PC-3 (cell line): ENCODE measurements at regions not wholly inside any gene's neighbourhood (a gene's known extent, or its start where the extent isn't known, plus 50 kb on each side); places are given as distances from the start of the nearest gene placed in this dataset.

Experiments used
- ATAC-seq: fragments of 200-7000 bp; cut with Tn5 transposase; 2 replicates; pipeline ENCODE4 v1.9.1; 2020; ENCODE audit warnings: mild to moderate bottlenecking, moderate library complexity
- BruUV-seq: library from RNA; stranded (reverse); fragments of 400-500 nt; replicated peaks from 2 replicates; lab custom pipeline; 2021; lab: Mats Ljungman, UMichigan
- CTCF ChIA-PET: fragments of 300-600 bp; sonication (Branson Sonifier 250); formaldehyde crosslinking; loops from one replicate; lab custom pipeline; 2022; ENCODE audit warnings: antibody characterized with exemption; lab: Charles Lee
- POLR2A ChIA-PET: fragments of 300-600 bp; sonication (Branson Sonifier 250); formaldehyde crosslinking; loops from one replicate; lab custom pipeline; 2022; ENCODE audit warnings: antibody characterized with exemption; ENCODE audit not compliant: unreplicated experiment; lab: Charles Lee
- DNase-seq: peaks from one replicate; pipeline ENCODE4 v3.0.0-alpha.2; 2015
- H2AFZ ChIP-seq: fragments of 300-600 bp; sonication (generic); 2 replicates; pipeline ENCODE4 v1.6.0; 2016; ENCODE audit warnings: antibody characterized with exemption, low read length
- H3F3A ChIP-seq: fragments of 300-600 bp; sonication (generic); one replicate; pipeline ENCODE4 v1.6.0; 2017; ENCODE audit warnings: antibody characterized with exemption, low read length, control low read depth, mild to moderate bottlenecking; ENCODE audit not compliant: unreplicated experiment
- H3K27ac ChIP-seq: fragments of 300-600 bp; sonication (generic); 2 replicates; pipeline ENCODE4 v1.5.1; 2016; ENCODE audit warnings: mild to moderate bottlenecking, low read length
- H3K27me3 ChIP-seq: fragments of 300-600 bp; sonication (generic); 2 replicates; pipeline ENCODE4 v1.6.1; 2016; ENCODE audit warnings: low read length, mixed read lengths
- H3K36me3 ChIP-seq: fragments of 300-600 bp; sonication (generic); 2 replicates; pipeline ENCODE4 v1.6.1; 2016; ENCODE audit warnings: low read depth, mixed run types, low read length, mixed read lengths
- H3K4me1 ChIP-seq: fragments of 300-600 bp; sonication (generic); 2 replicates; pipeline ENCODE4 v1.5.1; 2016; ENCODE audit warnings: low read length; ENCODE audit not compliant: insufficient read depth
- H3K4me2 ChIP-seq: fragments of 300-600 bp; sonication (generic); 2 replicates; pipeline ENCODE4 v1.6.0; 2016; ENCODE audit warnings: low read length
- H3K4me3 ChIP-seq: fragments of 300-600 bp; sonication (generic); 2 replicates; pipeline ENCODE4 v1.5.1; 2016; ENCODE audit warnings: mild to moderate bottlenecking, low read length, mixed read lengths
- H3K79me2 ChIP-seq: fragments of 300-600 bp; sonication (generic); 2 replicates; pipeline ENCODE4 v1.6.1; 2017; ENCODE audit warnings: low read length, mixed read lengths
- H3K9ac ChIP-seq: fragments of 300-600 bp; sonication (generic); 2 replicates; pipeline ENCODE4 v1.6.0; 2016; ENCODE audit warnings: mild to moderate bottlenecking, low read length
- H3K9me2 ChIP-seq: fragments of 300-600 bp; sonication (generic); replicated peaks from 2 replicates; pipeline ENCODE4 v1.6.1; 2016; ENCODE audit warnings: mixed run types, low read length, mixed read lengths
- H3K9me3 ChIP-seq: fragments of 300-600 bp; sonication (generic); 2 replicates; pipeline ENCODE4 v1.6.1; 2016; ENCODE audit warnings: low read length, mixed read lengths
- H4K20me1 ChIP-seq: fragments of 300-600 bp; sonication (generic); 2 replicates; pipeline ENCODE4 v1.6.1; 2016; ENCODE audit warnings: low read length, mixed read lengths
- EZH2 ChIP-seq: fragments of 300-600 bp; sonication (generic); IDR thresholded peaks from one replicate; pipeline ENCODE4 v1.6.1; 2017; ENCODE audit warnings: antibody characterized with exemption, mild to moderate bottlenecking, low read length; ENCODE audit not compliant: unreplicated experiment
- EZH2phosphoT487 ChIP-seq: fragments of 300-600 bp; sonication (generic); IDR thresholded peaks from 2 replicates; pipeline ENCODE4 v1.6.1; 2018; ENCODE audit warnings: mild to moderate bottlenecking, antibody characterized with exemption, low read length, borderline replicate concordance
- intact Hi-C: fragments of 100-400 bp; cut with micrococcal nuclease; formaldehyde crosslinking; loops from 2 replicates; pipeline ENCODE4 v1.9.0; 2023
- TF ChIP-seq, protein P1 (sequence below): fragments of 300-600 bp; sonication (generic); conservative IDR thresholded peaks from 2 replicates; pipeline ENCODE4 v1.5.1; 2017; ENCODE audit warnings: antibody characterized with exemption, low read depth, mild to moderate bottlenecking, low read length

DNA sequence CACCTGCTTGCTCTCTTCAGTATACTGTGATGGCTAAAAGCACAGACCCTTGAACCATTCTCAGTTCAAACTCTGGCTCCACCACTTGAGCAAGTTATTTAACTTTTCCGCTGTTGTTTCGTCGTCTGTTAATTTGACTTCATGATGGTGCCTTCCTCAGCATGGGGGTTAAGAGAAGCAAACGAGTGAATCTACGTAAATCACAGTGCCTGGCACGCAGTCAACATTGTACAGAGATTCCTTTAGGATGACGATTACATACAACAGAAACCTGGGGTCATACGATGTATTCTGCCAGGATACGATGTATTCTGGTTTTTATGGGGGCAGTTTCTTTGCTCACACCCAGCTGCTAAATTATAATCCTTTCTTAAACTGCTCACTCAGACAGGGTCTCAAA, 515.6 kb downstream of the CCDC171 start:
- Histone ChIP-seq H3K9me3 (no peaks in the 10 kb centered on the region), H3K4me2 (no peak overlapping the region), H3K36me3 (no peaks in the 10 kb centered on the region), H3K9me2 (no peaks in the 10 kb centered on the region), H3K27me3 (no peaks in the 10 kb centered on the region), H3K27ac (no peak overlapping the region), H4K20me1 (no peaks in the 10 kb centered on the region), H2AFZ (no peak overlapping the region), H3K4me1 (peaks cover 27% of the 10 kb centered on the region), H3F3A (no peaks in the 10 kb centered on the region), H3K4me3 (no peak overlapping the region), H3K9ac (no peak overlapping the region), H3K79me2 (no peaks in the 10 kb centered on the region)
- no TSS peak for BruUV-seq
- ChIA-PET CTCF (no interaction called here), POLR2A (no interaction called here)
- DNase-seq = no peak
- intact Hi-C loops = no loop called here
- ATAC-seq = no peak
- TF ChIP-seq EZH2phosphoT487 (no peak), EZH2 (no peak)
- TF ChIP-seq, protein P1, sequence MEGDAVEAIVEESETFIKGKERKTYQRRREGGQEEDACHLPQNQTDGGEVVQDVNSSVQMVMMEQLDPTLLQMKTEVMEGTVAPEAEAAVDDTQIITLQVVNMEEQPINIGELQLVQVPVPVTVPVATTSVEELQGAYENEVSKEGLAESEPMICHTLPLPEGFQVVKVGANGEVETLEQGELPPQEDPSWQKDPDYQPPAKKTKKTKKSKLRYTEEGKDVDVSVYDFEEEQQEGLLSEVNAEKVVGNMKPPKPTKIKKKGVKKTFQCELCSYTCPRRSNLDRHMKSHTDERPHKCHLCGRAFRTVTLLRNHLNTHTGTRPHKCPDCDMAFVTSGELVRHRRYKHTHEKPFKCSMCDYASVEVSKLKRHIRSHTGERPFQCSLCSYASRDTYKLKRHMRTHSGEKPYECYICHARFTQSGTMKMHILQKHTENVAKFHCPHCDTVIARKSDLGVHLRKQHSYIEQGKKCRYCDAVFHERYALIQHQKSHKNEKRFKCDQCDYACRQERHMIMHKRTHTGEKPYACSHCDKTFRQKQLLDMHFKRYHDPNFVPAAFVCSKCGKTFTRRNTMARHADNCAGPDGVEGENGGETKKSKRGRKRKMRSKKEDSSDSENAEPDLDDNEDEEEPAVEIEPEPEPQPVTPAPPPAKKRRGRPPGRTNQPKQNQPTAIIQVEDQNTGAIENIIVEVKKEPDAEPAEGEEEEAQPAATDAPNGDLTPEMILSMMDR = no peak

DNA sequence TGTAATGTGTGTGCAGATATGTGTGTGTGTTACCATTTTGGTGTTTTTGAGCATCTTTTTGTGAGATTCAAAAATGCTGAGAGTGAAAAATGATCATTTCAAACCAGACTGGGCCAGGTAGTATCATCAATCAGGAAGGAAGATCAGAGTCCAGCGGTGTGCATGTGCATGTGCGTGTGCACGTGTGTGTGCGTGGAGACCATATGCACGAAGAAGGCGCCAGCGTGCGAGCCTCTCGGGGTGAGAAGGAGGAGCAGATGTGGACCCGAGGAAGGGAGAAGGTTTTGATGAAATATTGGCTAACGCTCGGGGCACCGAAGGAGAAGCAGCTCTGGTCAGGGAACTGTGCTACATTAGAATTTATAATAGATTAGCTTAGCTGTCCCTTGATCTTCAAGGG, 516.4 kb downstream of the CCDC171 start:
- CTCF ChIA-PET = no interaction called here
- Histone ChIP-seq H3K4me2 (no peak overlapping the region), H2AFZ (no peak overlapping the region)

DNA sequence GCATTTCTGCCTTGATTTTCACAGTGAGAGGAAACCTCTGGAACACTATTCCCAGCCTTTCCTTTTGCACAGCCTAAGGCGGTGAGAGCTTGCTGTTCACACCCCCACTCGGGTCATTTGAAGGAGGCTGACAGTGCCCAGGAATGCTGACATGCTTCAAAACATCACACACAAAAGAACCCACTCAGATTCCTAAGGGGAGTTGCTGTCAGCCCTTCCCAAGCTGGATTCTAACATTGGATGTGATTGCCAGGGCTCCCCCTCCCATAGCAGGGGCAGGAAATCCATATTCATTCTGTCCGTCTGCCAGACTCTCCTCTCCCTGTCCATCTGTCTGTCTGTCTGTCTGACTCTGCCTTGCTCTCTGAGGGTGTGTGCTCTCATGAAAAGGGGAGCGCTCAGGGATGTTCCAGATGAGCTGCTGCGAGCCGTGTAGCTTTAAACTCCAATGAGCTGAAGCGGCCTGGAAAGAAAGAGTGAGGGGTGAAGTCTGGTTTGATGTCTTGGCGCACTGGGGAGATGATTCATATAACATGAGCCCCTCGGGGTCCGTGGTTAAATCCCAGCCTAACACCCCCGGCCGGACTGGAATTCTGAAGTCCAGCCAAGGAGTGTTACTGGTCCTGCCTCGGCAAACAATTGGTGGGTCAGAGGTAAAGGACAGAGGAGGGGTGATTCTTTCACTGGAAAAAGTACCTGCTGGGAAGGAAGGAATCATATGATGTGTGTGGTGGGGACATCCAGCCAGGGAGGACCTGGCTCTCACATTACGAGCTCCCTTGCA, 517.0 kb downstream of the CCDC171 start:
- DNase-seq (no peak), ATAC-seq (no peak)
- POLR2A ChIA-PET = no interaction called here
- H3K27ac ChIP-seq = no peak overlapping the region
- H3K4me1 ChIP-seq = peaks cover 18% of the 10 kb centered on the region
- intact Hi-C loops = no loop called here
- no peaks in the 10 kb centered on the region for H3K36me3 ChIP-seq
- CTCF ChIA-PET = no interaction called here
- no peaks in the 10 kb centered on the region for H3K79me2 ChIP-seq
- BruUV-seq = no TSS peak
- H3K27me3 ChIP-seq = no peaks in the 10 kb centered on the region
- no peak overlapping the region for H2AFZ ChIP-seq
- no peak overlapping the region for H3K4me2 ChIP-seq
- no peak overlapping the region for H3K9ac ChIP-seq
- no peak overlapping the region for H3K4me3 ChIP-seq
- no peaks in the 10 kb centered on the region for H3K9me2 ChIP-seq
- no peaks in the 10 kb centered on the region for H3K9me3 ChIP-seq
- TF ChIP-seq EZH2phosphoT487 (no peak), EZH2 (no peak)
- TF ChIP-seq, protein P1 = no peak
- H3F3A ChIP-seq = no peaks in the 10 kb centered on the region
- H4K20me1 ChIP-seq = no peaks in the 10 kb centered on the region

More for the DNA sequence above, 516.4 kb downstream of the CCDC171 start:
- TF ChIP-seq, protein P1 = no peak
- TF ChIP-seq EZH2phosphoT487 (no peak), EZH2 (no peak)
- DNase-seq (no peak), ATAC-seq (no peak)
- POLR2A ChIA-PET = no interaction called here
- H3K9me3 ChIP-seq = no peaks in the 10 kb centered on the region
- intact Hi-C loops = no loop called here
- no peaks in the 10 kb centered on the region for H4K20me1 ChIP-seq
- BruUV-seq = no TSS peak
- H3K9me2 ChIP-seq = no peaks in the 10 kb centered on the region
- H3K36me3 ChIP-seq = no peaks in the 10 kb centered on the region
- no peak overlapping the region for H3K9ac ChIP-seq
- no peaks in the 10 kb centered on the region for H3K27me3 ChIP-seq
- no peaks in the 10 kb centered on the region for H3K79me2 ChIP-seq
- no peak overlapping the region for H3K27ac ChIP-seq
- no peak overlapping the region for H3K4me3 ChIP-seq
- no peaks in the 10 kb centered on the region for H3F3A ChIP-seq
- H3K4me1 ChIP-seq = peaks cover 19% of the 10 kb centered on the region
